ENCODE measurements at regions not wholly inside any gene's neighbourhood (a gene's known extent, or its start where the extent isn't known, plus 50 kb on each side); places are given as distances from the start of the nearest gene placed in this dataset.

DNA sequence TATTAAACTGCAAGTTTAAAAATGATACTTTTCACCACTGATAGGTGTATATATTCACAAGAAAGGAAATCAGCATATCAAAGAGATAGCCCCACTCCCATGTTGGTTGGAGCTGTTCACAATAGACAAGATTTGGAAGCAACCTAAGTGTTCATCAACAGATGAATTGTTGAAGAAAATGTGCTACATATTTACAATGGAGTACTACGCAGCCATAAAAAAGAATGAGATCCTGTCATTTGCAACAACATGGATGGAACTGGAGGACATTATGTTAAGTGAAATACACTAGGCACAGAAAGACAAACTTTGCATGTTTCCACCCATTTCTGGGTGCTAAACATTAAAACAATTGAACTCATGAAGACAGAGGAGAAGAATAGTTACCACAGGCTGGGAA is 278.9 kb upstream of the XYLT1 start:
- no peak for ATAC-seq (ENCODE audit: low read depth)
- Histone ChIP-seq H4K20me1 (ENCODE audit: control insufficient read depth, insufficient read depth, low read length, poor library complexity, severe bottlenecking) (no peaks in the 10 kb centered on the region), H3K9ac (ENCODE audit: low read length) (no peak overlapping the region), H3K27me3 (replicated peaks in 1 of 4; ENCODE audit: control extremely low read depth in 1 of 4, control insufficient read depth in 3 of 4, insufficient read depth in 4 of 4, low read length in 3 of 4) (no peaks in the 10 kb centered on the region), H3K9me3 (ENCODE audit: control extremely low read depth in 1 of 3, control insufficient read depth in 2 of 3, insufficient read depth in 1 of 3, low read length in 2 of 3) (peaks cover 0 to 4% (median 4%) of the 10 kb centered on the region in 3 donors), H3K4me1 (ENCODE audit: control insufficient read depth in 2 of 2, insufficient read depth in 2 of 2, low read length in 2 of 2) (no peaks in the 10 kb centered on the region), H3K27ac (ENCODE audit: low read length in 2 of 2) (no peak overlapping the region), H3K36me3 (replicated peaks in 1 of 2; ENCODE audit: control extremely low read depth in 1 of 2, control insufficient read depth in 1 of 2, extremely low read depth in 1 of 2, insufficient read depth in 2 of 2, low read length in 1 of 2) (no peaks in the 10 kb centered on the region), H3K4me3 (ENCODE audit: control extremely low read depth in 1 of 5, extremely low read depth in 1 of 5, insufficient read depth in 1 of 5, low read depth in 2 of 5, low read length in 4 of 5) (no peak overlapping the region), H3K79me2 (ENCODE audit: control insufficient read depth, insufficient read depth, low read length) (no peaks in the 10 kb centered on the region), H3K4me2 (replicated peaks; ENCODE audit: low read depth, low read length, poor library complexity, severe bottlenecking) (no peak overlapping the region), H2AFZ (ENCODE audit: insufficient read depth, low read depth, low read length, poor library complexity, severe bottlenecking) (no peak overlapping the region)
- POLR2A ChIA-PET: no interaction called here
- intact Hi-C loops (cut with micrococcal nuclease): no loop called here
- TF ChIP-seq EZH2 (IDR thresholded peaks at IDR 0.05; ENCODE audit: borderline replicate concordance, insufficient read depth, low read depth, low read length, poor library complexity, severe bottlenecking): no peak
- TF ChIP-seq, protein P1, sequence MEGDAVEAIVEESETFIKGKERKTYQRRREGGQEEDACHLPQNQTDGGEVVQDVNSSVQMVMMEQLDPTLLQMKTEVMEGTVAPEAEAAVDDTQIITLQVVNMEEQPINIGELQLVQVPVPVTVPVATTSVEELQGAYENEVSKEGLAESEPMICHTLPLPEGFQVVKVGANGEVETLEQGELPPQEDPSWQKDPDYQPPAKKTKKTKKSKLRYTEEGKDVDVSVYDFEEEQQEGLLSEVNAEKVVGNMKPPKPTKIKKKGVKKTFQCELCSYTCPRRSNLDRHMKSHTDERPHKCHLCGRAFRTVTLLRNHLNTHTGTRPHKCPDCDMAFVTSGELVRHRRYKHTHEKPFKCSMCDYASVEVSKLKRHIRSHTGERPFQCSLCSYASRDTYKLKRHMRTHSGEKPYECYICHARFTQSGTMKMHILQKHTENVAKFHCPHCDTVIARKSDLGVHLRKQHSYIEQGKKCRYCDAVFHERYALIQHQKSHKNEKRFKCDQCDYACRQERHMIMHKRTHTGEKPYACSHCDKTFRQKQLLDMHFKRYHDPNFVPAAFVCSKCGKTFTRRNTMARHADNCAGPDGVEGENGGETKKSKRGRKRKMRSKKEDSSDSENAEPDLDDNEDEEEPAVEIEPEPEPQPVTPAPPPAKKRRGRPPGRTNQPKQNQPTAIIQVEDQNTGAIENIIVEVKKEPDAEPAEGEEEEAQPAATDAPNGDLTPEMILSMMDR (IDR thresholded peaks at IDR 0.05): no peak
- no CpG with 5 or more reads among the region's 1 CpG for WGBS (ENCODE audit: insufficient coverage)
- Mint-ChIP-seq H3K27me3 (peaks cover 8% of the 10 kb centered on the region), H3K4me3 (no peak overlapping the region), H3K4me1 (no peaks in the 10 kb centered on the region), H3K9me3 (ENCODE audit: insufficient read depth) (peaks cover 4% of the 10 kb centered on the region), H3K27ac (no peak overlapping the region)
- DNase-seq: no peak
- CTCF ChIA-PET: no interaction called here

DNA sequence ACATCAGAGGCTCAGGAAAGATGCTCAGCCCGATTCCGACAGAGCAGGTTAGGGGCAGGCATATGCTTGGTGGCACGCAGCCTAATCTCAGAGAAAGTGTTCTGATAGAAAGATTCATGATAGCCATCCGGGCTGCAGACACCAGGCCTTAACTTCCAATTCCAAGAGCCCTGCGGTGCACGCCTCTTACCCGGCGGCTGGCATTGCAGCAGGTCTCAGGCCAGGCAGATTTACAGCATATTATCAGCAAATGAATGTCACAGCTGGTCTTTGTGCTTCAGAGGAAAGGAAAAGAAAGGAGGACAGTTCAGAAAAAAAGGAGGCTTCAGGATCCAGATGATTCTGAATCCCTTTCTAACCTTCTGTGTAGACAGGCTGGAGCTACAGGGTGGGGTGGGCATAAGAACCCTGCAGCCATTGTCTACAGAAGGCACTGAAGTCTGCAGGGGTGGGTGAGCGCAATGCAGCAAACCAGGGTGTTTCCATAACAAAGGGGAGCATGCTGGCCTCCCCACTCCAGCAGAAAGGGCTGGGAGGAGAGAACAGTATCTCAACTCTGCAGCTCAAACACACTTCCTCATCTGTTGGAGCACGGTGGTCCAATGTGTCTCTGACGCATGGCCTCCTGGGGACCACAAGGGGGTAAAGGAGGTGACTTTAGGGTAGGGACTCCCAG is 277.4 kb upstream of the XYLT1 start:
- Mint-ChIP-seq H3K9me3 (ENCODE audit: insufficient read depth) (peaks cover 4% of the 10 kb centered on the region), H3K27ac (no peak overlapping the region), H3K4me1 (no peaks in the 10 kb centered on the region), H3K4me3 (no peak overlapping the region), H3K27me3 (peaks cover 8% of the 10 kb centered on the region)
- H3K27ac ChIP-seq (ENCODE audit: low read length in 2 of 2): no peak overlapping the region
- no peak for ATAC-seq (ENCODE audit: low read depth)
- H2AFZ ChIP-seq (ENCODE audit: insufficient read depth, low read depth, low read length, poor library complexity, severe bottlenecking): no peak overlapping the region
- H3K9ac ChIP-seq (ENCODE audit: low read length): no peak overlapping the region
- ChIA-PET POLR2A (no interaction called here), CTCF (no interaction called here)
- TF ChIP-seq, protein P1 (IDR thresholded peaks at IDR 0.05): no peak
- no peak for TF ChIP-seq EZH2 (IDR thresholded peaks at IDR 0.05; ENCODE audit: borderline replicate concordance, insufficient read depth, low read depth, low read length, poor library complexity, severe bottlenecking)
- peaks cover 0 to 4% (median 4%) of the 10 kb centered on the region in 3 donors for H3K9me3 ChIP-seq (ENCODE audit: control extremely low read depth in 1 of 3, control insufficient read depth in 2 of 3, insufficient read depth in 1 of 3, low read length in 2 of 3)
- H3K27me3 ChIP-seq (replicated peaks in 1 of 4; ENCODE audit: control extremely low read depth in 1 of 4, control insufficient read depth in 3 of 4, insufficient read depth in 4 of 4, low read length in 3 of 4): peaks cover 0 to 4% (median 0%) of the 10 kb centered on the region in 4 experiments
- H3K36me3 ChIP-seq (replicated peaks in 1 of 2; ENCODE audit: control extremely low read depth in 1 of 2, control insufficient read depth in 1 of 2, extremely low read depth in 1 of 2, insufficient read depth in 2 of 2, low read length in 1 of 2): no peaks in the 10 kb centered on the region
- H3K4me2 ChIP-seq (replicated peaks; ENCODE audit: low read depth, low read length, poor library complexity, severe bottlenecking): no peak overlapping the region
- no peaks in the 10 kb centered on the region for H3K79me2 ChIP-seq (ENCODE audit: control insufficient read depth, insufficient read depth, low read length)
- intact Hi-C loops (cut with micrococcal nuclease): no loop called here
- H3K4me1 ChIP-seq (ENCODE audit: control insufficient read depth in 2 of 2, insufficient read depth in 2 of 2, low read length in 2 of 2): no peaks in the 10 kb centered on the region
- WGBS (ENCODE audit: insufficient coverage): 81% methylated on average over 6 of the region's 11 CpGs
- DNase-seq: no peak
- H4K20me1 ChIP-seq (ENCODE audit: control insufficient read depth, insufficient read depth, low read length, poor library complexity, severe bottlenecking): no peaks in the 10 kb centered on the region
- H3K4me3 ChIP-seq (ENCODE audit: control extremely low read depth in 1 of 5, extremely low read depth in 1 of 5, insufficient read depth in 1 of 5, low read depth in 2 of 5, low read length in 4 of 5): no peak overlapping the region

All from B cell (primary cell).